ENCODE measurements at regions not wholly inside any gene's neighbourhood (a gene's known extent, or its start where the extent isn't known, plus 50 kb on each side); places are given as distances from the start of the nearest gene placed in this dataset.

GRCh38 chr12:124132530-124132929 is 159.5 kb downstream of the ZNF664 start:
- TF ChIP-seq MXI1 (IDR thresholded peaks at IDR 0.05; ENCODE audit: low read depth, low read length) (no peak), STAT5B (CRISPR knock-in tag; IDR thresholded peaks at IDR 0.05) (no peak), BRCA1 (IDR thresholded peaks at IDR 0.05) (no peak), BRCA1 (CRISPR knock-in tag; IDR thresholded peaks at IDR 0.05) (no peak), MYNN (IDR thresholded peaks at IDR 0.05) (no peak), MYNN (CRISPR knock-in tag; IDR thresholded peaks at IDR 0.05) (no peak), NCOR1 (IDR thresholded peaks at IDR 0.05) (no peak), FIP1L1 (IDR thresholded peaks at IDR 0.05; ENCODE audit: low read depth, low read length, poor library complexity, severe bottlenecking) (no peak), PREB (CRISPR knock-in tag; IDR thresholded peaks at IDR 0.05) (no peak), BACH1 (tag; IDR thresholded peaks at IDR 0.05) (no peak), CTCF (IDR thresholded peaks at IDR 0.05 in 2 of 3, conservative IDR thresholded peaks at IDR 0.05 in 1 of 3; ENCODE audit: insufficient read depth in 2 of 3, low read depth in 1 of 3, low read length in 3 of 3) (no peak), ZNF395 (CRISPR knock-in tag; IDR thresholded peaks at IDR 0.05) (no peak)
